ENCODE measurements at regions not wholly inside any gene's neighbourhood (a gene's known extent, or its start where the extent isn't known, plus 50 kb on each side); places are given as distances from the start of the nearest gene placed in this dataset.
"Not testable (repeated sequence)": the region's sequence is repeated elsewhere in the genome, so short reads cannot be mapped to it uniquely, and the experiment has no call there.

DNA sequence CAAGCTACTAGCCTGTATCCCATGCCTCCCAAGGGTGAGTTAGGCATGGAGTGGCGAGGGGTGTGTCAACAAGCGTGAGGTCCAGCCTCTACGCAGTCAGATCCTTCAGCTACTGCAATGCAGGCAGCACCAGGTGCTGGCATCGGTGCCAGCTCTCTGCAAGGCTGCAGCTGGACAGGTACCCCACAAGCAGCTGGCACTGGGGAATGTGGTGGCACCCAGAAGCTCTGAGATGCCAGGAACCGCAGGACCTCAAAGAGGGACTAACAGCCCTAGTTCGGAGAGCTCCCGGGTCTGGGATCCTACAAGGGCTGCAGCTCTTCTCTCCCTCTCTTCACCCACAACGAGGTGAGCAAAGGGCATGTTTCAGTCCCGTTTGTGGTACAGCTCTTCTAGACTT, 974.5 kb downstream of the LTN1 start:
- TF ChIP-seq, protein P1, sequence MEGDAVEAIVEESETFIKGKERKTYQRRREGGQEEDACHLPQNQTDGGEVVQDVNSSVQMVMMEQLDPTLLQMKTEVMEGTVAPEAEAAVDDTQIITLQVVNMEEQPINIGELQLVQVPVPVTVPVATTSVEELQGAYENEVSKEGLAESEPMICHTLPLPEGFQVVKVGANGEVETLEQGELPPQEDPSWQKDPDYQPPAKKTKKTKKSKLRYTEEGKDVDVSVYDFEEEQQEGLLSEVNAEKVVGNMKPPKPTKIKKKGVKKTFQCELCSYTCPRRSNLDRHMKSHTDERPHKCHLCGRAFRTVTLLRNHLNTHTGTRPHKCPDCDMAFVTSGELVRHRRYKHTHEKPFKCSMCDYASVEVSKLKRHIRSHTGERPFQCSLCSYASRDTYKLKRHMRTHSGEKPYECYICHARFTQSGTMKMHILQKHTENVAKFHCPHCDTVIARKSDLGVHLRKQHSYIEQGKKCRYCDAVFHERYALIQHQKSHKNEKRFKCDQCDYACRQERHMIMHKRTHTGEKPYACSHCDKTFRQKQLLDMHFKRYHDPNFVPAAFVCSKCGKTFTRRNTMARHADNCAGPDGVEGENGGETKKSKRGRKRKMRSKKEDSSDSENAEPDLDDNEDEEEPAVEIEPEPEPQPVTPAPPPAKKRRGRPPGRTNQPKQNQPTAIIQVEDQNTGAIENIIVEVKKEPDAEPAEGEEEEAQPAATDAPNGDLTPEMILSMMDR (IDR thresholded peaks at IDR 0.05; ENCODE audit: insufficient read depth, low read length, poor library complexity, severe bottlenecking), result no peak
- Histone ChIP-seq H3K4me3 (replicated peaks; ENCODE audit: low read depth, low read length) (no peak overlapping the region), H3K27me3 (replicated peaks; ENCODE audit: control insufficient read depth, insufficient read depth, low read length) (no peaks in the 10 kb centered on the region), H3K36me3 (ENCODE audit: control insufficient read depth, insufficient read depth, low read length) (no peaks in the 10 kb centered on the region)
- DNase-seq (ENCODE audit: extremely low read depth, insufficient read length), result no peak

DNA sequence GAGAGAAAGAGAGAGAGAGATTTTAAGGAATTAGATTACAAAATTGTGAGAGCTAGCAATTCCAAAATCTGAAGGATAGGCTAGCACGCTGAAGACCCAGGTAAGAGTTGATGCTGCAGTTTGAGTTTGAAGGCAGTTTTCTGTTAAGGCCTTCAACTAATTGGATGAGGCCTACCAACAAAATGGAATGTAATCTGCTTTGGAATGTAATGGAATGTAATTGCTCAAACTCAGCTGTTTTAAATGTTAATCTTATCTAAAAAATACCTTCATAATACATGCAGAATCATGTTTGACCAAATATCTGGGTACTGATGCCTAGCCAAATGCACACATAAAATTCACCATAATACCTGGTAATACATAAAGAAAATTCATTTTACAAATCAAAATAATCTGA, 976.1 kb downstream of the LTN1 start:
- DNase-seq (ENCODE audit: extremely low read depth, insufficient read length), result no peak
- Histone ChIP-seq H3K27me3 (replicated peaks; ENCODE audit: control insufficient read depth, insufficient read depth, low read length) (no peaks in the 10 kb centered on the region), H3K36me3 (ENCODE audit: control insufficient read depth, insufficient read depth, low read length) (no peaks in the 10 kb centered on the region), H3K4me3 (replicated peaks; ENCODE audit: low read depth, low read length) (no peak overlapping the region)
- TF ChIP-seq, protein P1 (IDR thresholded peaks at IDR 0.05; ENCODE audit: insufficient read depth, low read length, poor library complexity, severe bottlenecking), result no peak

DNA sequence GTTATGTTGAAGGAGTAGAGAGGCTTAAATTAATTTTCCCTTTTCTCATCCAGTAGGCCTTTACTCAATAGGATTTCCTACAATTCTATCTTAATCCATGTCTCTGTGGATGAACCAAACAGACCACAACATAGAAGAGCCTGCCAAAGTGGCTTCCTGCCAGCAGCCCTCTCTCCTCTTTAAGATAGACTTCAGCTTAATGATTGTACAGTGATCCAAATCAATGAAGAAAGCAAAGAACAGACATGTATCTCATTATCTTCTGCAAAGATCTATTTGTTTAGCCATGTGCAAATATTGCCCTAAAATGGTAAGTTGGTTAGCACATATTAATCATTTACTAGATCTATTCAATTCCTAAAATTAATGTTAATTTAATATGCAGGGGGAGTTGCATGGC, 979.6 kb downstream of the LTN1 start:
- DNase-seq (ENCODE audit: extremely low read depth, insufficient read length); H3K27me3 ChIP-seq (replicated peaks; ENCODE audit: control insufficient read depth, insufficient read depth, low read length); H3K36me3 ChIP-seq (ENCODE audit: control insufficient read depth, insufficient read depth, low read length); H3K4me3 ChIP-seq (replicated peaks; ENCODE audit: low read depth, low read length): not testable (repeated sequence)

DNA sequence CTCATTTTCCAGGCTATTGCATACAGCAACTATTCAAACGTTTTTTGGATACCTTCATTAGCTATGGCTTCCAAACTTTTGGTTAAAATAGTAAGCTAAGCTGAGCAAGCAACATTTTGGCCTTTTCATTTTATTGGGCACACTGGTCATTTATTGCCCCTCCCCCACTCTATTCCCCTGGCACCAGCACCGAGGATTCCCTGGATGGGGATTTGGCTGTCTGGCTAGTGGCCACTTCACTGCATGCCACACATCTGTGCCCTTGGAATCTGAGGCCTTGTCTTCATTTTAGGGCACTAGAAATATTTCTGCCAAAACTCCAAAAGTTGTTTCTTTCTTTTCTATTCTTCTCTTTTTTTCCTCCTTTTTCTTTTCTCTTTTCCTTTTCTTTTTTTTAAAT, 980.7 kb downstream of the LTN1 start:
- not testable (repeated sequence) for H3K36me3 ChIP-seq (ENCODE audit: control insufficient read depth, insufficient read depth, low read length); DNase-seq (ENCODE audit: extremely low read depth, insufficient read length)

DNA sequence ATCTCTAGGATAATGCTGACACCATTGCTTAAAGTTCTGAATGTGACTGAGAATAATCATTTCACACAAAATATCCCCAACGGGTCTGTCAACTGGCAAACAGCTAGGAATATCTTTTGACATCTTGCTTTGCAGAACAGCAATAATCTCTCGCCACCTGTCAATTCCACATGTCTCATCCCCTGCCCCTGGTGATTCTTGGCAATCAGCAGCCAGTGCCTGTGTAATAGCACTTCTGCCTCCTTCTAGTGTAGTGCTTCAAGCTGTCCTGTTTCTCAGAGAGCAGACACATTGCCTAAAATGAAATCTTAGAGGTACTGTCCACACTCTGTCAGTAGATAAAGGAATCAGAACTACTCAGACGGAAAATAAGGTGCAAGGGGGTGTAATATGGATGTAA, 984.4 kb downstream of the LTN1 start:
- not testable (repeated sequence) for DNase-seq (ENCODE audit: extremely low read depth, insufficient read length)

More for the DNA sequence above, 980.7 kb downstream of the LTN1 start:
- not testable (repeated sequence) for H3K4me3 ChIP-seq (replicated peaks; ENCODE audit: low read depth, low read length); H3K27me3 ChIP-seq (replicated peaks; ENCODE audit: control insufficient read depth, insufficient read depth, low read length)

DNA sequence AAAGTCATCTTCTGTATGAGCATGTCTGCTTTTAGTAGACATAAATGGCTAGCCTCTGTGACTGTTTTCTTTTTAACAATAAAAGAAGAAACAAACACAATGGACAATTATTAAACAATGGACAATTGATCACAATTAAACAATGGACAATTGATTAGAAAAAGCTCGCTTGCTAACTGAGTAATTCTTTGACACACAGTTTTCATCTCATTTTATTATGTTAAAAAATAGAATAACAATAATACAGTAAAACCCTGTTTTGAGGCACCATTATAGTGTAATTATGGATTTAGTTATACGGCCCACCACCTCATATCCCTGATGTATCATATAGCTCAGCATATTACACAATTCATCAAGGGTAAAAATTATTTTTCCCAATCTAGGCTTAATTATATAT, 989.0 kb downstream of the LTN1 start:
- not testable (repeated sequence) for DNase-seq (ENCODE audit: extremely low read depth, insufficient read length); H3K4me3 ChIP-seq (replicated peaks; ENCODE audit: low read depth, low read length); H3K36me3 ChIP-seq (ENCODE audit: control insufficient read depth, insufficient read depth, low read length); H3K27me3 ChIP-seq (replicated peaks; ENCODE audit: control insufficient read depth, insufficient read depth, low read length)

More for the DNA sequence above, 984.4 kb downstream of the LTN1 start:
- H3K4me3 ChIP-seq (replicated peaks; ENCODE audit: low read depth, low read length); H3K36me3 ChIP-seq (ENCODE audit: control insufficient read depth, insufficient read depth, low read length); H3K27me3 ChIP-seq (replicated peaks; ENCODE audit: control insufficient read depth, insufficient read depth, low read length): not testable (repeated sequence)

DNA sequence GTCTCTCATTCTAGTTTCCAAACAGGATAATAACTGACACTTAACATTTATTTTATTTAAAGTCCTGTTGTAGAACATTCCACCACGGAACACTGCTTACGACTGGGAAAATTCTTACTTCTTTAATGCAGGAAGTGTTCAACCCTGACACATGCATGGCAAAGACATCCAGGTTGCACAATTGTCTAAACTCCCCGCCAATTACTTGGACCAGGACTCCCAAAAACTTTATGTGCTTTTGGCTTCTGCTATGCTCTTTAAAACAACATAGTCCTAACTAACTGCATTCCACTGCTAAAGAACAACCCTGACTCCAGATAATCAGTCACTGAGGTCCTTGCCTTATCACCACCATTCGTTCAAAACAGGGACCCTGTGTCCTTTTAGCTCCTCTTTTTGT, 995.8 kb downstream of the LTN1 start:
- not testable (repeated sequence) for H3K36me3 ChIP-seq (ENCODE audit: control insufficient read depth, insufficient read depth, low read length); H3K4me3 ChIP-seq (replicated peaks; ENCODE audit: low read depth, low read length); H3K27me3 ChIP-seq (replicated peaks; ENCODE audit: control insufficient read depth, insufficient read depth, low read length); DNase-seq (ENCODE audit: extremely low read depth, insufficient read length)

DNA sequence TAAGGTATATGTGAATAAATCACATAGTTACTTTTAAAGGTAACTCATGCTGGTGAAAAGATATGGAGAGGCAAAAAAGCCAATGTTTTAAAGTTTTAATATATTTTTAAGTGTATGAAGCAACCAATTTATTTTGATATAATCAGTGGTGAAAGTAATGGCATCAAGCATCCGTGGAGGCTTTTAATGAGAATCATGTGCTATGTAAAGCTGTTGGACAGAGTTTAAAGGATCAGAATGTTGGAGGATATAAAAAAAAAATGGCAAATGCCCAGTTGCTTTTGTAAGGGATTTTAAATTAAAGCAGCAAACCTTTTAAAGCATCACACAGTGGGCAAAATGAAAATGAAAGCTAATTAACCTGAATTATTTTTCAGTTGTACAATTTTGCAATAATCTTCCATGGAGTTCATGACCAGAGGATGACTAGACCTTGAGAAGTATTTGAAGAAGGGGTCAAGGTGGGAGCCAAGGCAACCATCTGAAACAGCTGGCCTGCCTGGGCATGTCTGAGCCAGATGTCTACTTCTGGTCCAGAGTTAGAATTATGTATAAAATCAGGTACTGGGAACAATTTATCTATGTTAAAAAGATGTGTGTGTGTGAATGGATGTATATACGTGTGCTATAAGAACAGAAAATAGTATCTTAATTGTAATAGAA, 1007.9 kb downstream of the LTN1 start:
- not testable (repeated sequence) for H3K4me3 ChIP-seq (replicated peaks; ENCODE audit: low read depth, low read length); H3K27me3 ChIP-seq (replicated peaks; ENCODE audit: control insufficient read depth, insufficient read depth, low read length); H3K36me3 ChIP-seq (ENCODE audit: control insufficient read depth, insufficient read depth, low read length); DNase-seq (ENCODE audit: extremely low read depth, insufficient read length)

DNA sequence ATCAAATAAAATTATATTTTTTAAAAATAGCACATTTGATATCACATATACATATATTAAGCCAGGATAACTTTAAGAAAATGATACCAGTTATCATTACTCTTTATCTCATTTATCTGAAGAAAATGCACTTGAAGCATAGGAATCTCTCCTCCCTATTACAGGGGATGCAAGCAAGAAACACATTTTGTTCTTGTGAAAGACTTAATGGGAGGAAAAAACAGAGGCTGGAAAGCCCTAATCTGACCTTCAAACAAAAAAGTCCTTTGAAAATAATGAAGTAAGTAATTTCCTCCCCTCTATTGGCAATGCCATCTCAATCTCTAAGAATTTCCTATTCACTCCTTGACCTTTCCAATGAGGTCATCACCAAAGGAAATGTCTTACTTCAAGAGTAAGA, 1012.6 kb upstream of the ADAMTS5 start:
- not testable (repeated sequence) for H3K36me3 ChIP-seq (ENCODE audit: control insufficient read depth, insufficient read depth, low read length); H3K4me3 ChIP-seq (replicated peaks; ENCODE audit: low read depth, low read length); H3K27me3 ChIP-seq (replicated peaks; ENCODE audit: control insufficient read depth, insufficient read depth, low read length); DNase-seq (ENCODE audit: extremely low read depth, insufficient read length)
